Astrocyte of the spinal cord (primary cell): ENCODE measurements at regions not wholly inside any gene's neighbourhood (a gene's known extent, or its start where the extent isn't known, plus 50 kb on each side); places are given as distances from the start of the nearest gene placed in this dataset.
A peak's percentile ranks its signal among the peaks of the same experiment; 100 is the strongest.

Experiments used
- DNase-seq: peaks from one replicate; pipeline ENCODE4 v3.0.0; 2011; ENCODE audit warnings: low read depth, low spot score
- H3K4me3 ChIP-seq: 2 replicates; pipeline ENCODE4 v1.5.1; 2011; ENCODE audit warnings: low read depth, mild to moderate bottlenecking, low read length, moderate library complexity
- in situ Hi-C: cut with HindIII; loops from 2 replicates; pipeline ENCODE4 v1.10.0; 2017; ENCODE audit warnings: low sequenced_read_pairs
- TF ChIP-seq, protein P1 (sequence below): IDR thresholded peaks from 2 replicates; pipeline ENCODE4 v1.5.1; 2012; ENCODE audit warnings: low read depth, mild to moderate bottlenecking, low read length, inconsistent platforms

DNA sequence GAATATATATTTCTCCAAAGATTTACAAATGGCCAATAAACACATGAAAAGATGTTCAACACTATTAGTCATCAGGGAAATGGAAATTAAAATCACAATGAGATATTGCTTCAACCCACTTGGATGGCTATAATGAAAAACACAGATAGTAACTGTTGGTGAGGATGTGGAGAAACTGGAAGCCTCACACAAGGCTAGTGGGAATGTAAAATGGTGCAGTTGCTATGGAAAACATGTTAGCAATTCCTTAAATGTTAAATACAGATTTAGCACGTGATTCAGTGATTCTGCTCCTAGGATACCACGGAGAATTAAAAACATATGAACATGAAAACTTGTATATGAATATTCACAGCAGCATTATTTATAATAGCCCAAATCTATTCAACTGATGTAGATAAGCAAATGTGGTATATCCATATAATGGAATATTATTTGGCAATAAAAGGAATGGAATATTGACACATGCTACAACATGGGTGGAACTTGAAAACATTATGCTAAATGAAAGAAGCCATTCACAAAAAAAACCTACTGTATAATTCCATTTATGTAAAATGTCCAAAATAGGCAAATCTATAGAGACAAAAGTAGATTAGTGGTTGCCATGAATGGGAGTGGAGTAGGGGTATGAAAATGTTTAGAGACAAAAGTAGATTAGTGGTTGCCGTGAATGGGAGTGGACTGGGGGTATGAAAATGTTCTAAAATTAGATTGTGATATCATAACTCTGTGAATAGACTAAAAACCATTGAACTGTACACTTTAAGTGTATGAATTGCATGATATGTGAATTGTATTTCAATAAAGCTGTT, 227.1 kb upstream of the DDHD1 start:
- TF ChIP-seq, protein P1, sequence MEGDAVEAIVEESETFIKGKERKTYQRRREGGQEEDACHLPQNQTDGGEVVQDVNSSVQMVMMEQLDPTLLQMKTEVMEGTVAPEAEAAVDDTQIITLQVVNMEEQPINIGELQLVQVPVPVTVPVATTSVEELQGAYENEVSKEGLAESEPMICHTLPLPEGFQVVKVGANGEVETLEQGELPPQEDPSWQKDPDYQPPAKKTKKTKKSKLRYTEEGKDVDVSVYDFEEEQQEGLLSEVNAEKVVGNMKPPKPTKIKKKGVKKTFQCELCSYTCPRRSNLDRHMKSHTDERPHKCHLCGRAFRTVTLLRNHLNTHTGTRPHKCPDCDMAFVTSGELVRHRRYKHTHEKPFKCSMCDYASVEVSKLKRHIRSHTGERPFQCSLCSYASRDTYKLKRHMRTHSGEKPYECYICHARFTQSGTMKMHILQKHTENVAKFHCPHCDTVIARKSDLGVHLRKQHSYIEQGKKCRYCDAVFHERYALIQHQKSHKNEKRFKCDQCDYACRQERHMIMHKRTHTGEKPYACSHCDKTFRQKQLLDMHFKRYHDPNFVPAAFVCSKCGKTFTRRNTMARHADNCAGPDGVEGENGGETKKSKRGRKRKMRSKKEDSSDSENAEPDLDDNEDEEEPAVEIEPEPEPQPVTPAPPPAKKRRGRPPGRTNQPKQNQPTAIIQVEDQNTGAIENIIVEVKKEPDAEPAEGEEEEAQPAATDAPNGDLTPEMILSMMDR, result no peak
- H3K4me3 ChIP-seq, result no peak overlapping the region
- in situ Hi-C loops, result no loop called here
- DNase-seq, result no peak

DNA sequence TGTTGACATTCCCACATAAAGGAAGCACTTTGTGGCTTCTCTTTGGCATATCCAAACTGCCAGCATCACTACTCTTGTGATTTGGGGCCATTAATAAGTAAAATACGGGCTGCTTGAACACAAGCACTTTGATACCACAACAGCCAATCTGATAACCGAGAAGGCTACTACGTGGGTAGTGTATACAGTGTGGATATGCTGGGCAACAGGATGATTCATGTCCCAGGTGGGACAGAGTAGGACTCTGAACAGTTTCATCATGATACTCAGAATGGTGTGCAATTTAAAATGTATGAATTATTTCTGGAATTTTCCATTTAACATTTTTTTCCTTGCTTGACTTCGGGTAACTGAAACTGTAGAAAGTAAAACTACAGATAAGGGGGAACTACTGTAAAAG, 225.0 kb upstream of the DDHD1 start:
- DNase-seq, result no peak
- TF ChIP-seq, protein P1, result no peak
- in situ Hi-C loops, result no loop called here
- H3K4me3 ChIP-seq, result no peak overlapping the region

DNA sequence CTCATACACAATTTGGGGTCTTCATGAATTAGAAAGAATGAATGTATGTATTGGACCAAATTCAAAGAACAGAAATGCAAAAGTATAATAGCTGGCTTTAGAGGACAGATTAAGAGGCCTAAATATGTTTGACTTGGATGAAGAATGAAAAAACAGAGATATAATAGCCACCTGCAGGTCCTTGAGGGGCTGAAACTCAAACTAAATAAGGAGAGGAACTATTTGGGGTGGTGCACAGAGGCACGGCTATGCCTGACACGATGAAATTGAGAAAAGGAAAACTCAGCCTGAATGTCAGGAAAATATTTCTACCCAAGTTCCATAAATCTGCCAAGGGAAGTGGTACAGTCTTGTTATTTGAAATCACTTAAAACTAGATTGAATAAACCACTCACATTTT, 222.9 kb upstream of the DDHD1 start:
- TF ChIP-seq, protein P1, result no peak
- in situ Hi-C loops, result no loop called here
- H3K4me3 ChIP-seq, result no peak overlapping the region
- DNase-seq, result no peak

DNA sequence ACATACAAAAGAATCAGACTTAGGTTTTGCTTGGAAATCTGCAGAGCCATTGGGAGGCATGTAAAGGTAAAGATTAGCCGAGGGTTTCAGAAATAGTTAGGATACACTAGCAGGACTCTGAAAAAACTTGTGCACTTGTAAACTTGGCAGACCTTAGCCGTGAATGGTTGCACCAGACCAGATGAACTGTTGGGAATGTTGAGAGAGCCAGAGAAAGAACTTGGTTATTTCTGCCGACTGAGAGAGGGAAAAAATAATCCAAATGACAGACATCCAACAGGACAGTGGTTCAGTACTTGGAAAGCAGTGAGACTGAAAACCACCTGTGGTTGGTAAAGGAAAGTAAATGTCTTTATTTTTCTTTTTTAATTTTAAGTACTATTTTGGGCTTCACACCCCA, 222.5 kb upstream of the DDHD1 start:
- in situ Hi-C loops, result no loop called here
- H3K4me3 ChIP-seq, result no peak overlapping the region
- no peak for DNase-seq

DNA sequence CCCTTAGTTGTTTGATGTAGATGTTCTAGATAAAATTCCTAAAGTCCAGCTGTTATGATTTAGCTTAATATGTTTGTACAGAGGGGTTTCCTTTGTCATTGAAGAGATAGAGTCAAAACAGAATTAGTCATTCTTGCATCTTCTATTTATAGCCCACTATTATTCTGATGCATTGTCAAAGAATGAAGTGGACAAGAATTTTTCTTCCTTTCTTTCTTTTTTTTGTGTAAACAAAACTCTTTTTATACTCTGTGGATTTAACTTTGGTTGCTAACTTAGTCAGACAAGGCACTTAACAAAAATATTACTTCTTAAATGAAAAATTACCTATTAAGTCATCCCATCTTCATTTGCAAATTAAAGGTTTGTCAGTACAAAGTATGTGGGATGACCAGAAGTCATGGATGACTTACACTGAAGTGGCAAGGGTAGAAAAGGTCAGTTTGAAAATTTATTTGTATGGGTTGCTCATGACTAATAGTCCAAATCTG, 215.6 kb upstream of the DDHD1 start:
- DNase-seq, result peak; percentile 80
- in situ Hi-C loops, result no loop called here
- TF ChIP-seq, protein P1, result no peak
- no peak overlapping the region for H3K4me3 ChIP-seq

More for the DNA sequence above, 222.5 kb upstream of the DDHD1 start:
- TF ChIP-seq, protein P1, result no peak

DNA sequence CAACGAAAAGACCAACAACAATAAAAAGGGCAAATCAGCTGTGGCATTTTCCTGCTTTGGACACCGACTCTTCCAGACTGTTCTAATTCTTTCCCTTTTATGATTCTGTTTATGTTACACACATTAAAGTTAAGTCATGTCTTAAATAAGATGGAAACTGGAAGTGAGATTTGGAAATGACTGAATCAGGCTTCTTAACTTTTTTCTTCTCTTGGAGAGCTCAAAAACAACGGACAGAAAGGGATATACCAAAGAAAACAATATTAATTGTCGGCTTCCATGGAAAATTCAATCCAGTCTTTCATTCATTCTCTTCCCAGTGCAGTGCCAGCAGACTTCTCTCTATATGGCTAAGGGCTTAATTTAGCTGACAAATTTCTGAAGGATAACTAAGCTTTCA, 214.9 kb upstream of the DDHD1 start:
- DNase-seq, result no peak
- in situ Hi-C loops, result no loop called here
- no peak overlapping the region for H3K4me3 ChIP-seq
- TF ChIP-seq, protein P1, result no peak
